GM23338 (cell line): ENCODE measurements at regions not wholly inside any gene's neighbourhood (a gene's known extent, or its start where the extent isn't known, plus 50 kb on each side); places are given as distances from the start of the nearest gene placed in this dataset.

Experiments
- CTCF ChIP-seq, 2 experiments: fragments of 200-600 bp in 1 of 2; sonication (generic) in 1 of 2; conservative IDR thresholded peaks; 2 replicates each; pipeline versions ENCODE4 v1.5.1 to v1.6.1; 2016 to 2017; ENCODE audit warnings: antibody characterized with exemption in 2 of 2, low read depth in 2 of 2, mild to moderate bottlenecking in 2 of 2, moderate library complexity in 1 of 2
- EZH2phosphoT487 ChIP-seq: fragments of 200-600 bp; sonication (generic); IDR thresholded peaks from one replicate; pipeline ENCODE4 v1.8.1; 2018; ENCODE audit warnings: antibody characterized with exemption; ENCODE audit not compliant: unreplicated experiment

GRCh38 chr6:55957961-55958422 is 82.6 kb upstream of the BMP5 start:
- TF ChIP-seq CTCF (conservative IDR thresholded peaks at IDR 0.05; ENCODE audit: low read depth in 2 of 2), result no peak
- TF ChIP-seq EZH2phosphoT487, result no peak
